ENCODE measurements at regions not wholly inside any gene's neighbourhood (a gene's known extent, or its start where the extent isn't known, plus 50 kb on each side); places are given as distances from the start of the nearest gene placed in this dataset.

DNA sequence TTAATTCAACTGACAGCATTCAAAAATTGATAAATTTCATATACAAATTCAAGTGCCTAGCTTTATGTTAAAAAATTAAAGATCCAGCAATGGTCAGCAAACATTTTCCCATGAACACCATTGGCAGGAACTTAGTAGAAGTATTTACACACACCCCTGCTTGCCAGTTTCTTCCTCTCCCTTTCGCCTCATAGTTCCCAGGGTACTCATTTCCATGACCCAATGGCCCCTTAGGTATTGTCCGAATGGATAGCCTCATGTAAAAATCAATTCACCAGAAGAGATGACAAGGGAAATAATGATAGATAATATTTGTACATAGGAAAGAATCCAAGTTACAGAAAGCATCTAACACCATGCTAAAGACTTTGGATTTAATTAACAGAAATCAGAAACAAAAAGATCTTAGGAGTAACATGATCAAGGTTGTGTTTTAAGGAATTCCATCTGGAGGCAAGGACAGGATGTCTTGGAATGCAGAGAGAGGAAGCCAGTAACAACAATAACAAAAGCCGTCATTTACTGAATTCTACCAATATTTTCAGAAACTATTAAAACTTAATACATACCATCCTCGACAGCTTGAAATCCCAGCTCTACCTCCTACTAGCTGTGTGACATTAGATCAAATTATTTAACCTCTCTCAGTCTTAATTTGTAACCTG lies 423.0 kb downstream of the IRS1 start:
- DNase-seq, result no peak

- DNase-seq, result no peak
These were observed 432.7 kb downstream of the IRS1 start for GRCh38 chr2:226366920-226367319.

DNA sequence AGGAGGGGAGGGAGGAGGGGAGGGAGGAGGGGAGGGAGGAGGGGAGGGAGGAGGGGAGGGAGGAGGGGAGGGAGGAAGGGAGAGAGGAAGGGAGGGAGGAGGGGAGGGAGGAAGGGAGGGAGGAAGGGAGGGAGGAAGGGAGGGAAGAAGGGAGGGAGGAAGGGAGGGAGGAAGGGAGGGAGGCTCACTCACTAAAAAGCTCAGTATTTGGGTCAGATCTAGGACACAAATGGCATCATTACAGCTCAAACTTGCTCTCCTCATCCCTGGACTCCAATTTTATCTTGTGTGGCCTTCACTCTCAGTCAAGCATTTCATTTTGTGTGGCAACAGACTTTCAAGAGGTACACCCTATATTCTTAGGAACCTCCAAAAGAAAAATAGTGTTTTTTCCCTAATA lies 435.4 kb downstream of the IRS1 start:
- no peak for DNase-seq

DNA sequence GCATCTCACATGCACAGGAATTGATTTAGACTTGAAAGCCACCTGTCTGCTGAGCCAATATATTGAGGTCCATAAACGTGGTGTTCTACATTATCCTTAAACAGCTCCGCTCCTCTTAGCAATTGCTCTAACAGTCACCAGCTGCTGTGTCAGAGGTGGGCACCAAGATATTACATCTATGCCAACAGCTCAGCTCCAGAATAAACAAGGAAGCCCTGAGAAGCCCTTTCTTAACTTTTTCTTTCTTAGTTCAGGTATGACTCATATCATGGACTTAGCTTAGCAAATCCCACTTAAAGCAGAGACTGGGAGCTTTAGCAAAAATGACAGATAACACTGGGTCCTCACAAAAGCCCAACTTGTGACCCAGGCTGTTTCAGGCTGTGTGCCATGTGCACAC lies 436.6 kb downstream of the IRS1 start:
- no peak for DNase-seq

GRCh38 chr2:226360658-226361057 lies 439.0 kb downstream of the IRS1 start:
- no peak for DNase-seq

DNA sequence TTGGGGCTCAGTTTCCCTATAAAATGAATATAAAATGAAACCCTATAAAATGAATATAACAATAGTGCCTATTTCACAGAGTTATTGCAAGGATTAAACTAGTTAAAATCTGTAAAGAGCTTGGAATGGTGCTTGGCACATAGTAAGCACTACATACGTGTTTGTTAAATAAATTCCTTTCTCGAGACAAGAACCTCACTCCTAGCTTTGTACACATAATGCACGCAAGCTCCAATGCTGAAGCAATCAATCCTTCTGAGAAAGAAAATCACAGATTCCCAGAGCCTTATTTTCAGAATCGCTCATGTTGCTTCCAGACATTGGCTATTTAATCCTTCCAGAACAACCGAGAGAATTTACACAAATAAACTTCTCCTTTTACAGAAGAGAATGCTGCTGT lies 440.9 kb downstream of the IRS1 start:
- no peak for DNase-seq

DNA sequence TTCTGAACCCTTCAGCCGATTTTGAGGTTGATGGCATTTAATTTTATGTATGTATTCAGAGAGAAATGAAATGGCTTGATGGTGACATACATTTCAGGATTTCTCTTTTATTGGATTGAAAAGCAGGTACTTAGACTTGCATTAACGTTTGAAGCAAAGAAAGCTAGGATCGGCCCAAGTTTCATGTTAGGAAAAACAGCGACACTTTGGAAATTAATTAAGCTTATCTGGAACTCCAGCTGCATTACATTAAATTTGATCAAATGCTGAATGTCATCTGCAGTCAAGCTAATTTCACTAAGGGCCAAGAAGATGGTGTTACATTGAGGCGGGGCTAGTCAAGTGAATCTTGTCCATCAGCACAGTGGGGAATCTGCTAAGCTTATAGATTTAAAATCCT lies 441.8 kb downstream of the IRS1 start:
- DNase-seq, result no peak

- no peak for DNase-seq
These were observed 444.0 kb downstream of the IRS1 start for GRCh38 chr2:226355600-226355999.

GRCh38 chr2:226354434-226354833 lies 445.2 kb downstream of the IRS1 start:
- no peak for DNase-seq

GRCh38 chr2:226352941-226353560 lies 446.6 kb downstream of the IRS1 start:
- no peak for DNase-seq

DNA sequence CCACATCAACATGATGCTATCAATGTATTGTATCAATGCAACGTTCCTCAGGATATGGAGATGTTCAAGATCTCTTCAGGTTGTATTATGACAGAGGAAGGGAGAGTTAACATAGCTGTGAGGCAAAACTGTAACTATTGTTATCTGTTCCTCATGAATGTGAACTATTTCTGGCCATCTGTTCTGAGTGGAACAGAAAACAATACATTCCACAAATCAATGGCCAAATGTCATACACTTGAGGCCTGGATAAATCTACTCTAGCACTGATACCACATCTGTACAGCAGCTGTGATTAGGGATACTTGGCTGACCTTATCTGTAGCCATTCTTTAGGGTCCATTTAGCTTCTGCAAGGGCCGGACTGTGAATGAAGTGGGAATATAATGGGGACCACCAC lies 447.9 kb downstream of the IRS1 start:
- no peak for DNase-seq

- no peak for DNase-seq
These were observed 460.0 kb downstream of the IRS1 start for GRCh38 chr2:226339616-226340015.

- DNase-seq, result no peak
These were observed 460.8 kb downstream of the IRS1 start for GRCh38 chr2:226338825-226339224.

DNA sequence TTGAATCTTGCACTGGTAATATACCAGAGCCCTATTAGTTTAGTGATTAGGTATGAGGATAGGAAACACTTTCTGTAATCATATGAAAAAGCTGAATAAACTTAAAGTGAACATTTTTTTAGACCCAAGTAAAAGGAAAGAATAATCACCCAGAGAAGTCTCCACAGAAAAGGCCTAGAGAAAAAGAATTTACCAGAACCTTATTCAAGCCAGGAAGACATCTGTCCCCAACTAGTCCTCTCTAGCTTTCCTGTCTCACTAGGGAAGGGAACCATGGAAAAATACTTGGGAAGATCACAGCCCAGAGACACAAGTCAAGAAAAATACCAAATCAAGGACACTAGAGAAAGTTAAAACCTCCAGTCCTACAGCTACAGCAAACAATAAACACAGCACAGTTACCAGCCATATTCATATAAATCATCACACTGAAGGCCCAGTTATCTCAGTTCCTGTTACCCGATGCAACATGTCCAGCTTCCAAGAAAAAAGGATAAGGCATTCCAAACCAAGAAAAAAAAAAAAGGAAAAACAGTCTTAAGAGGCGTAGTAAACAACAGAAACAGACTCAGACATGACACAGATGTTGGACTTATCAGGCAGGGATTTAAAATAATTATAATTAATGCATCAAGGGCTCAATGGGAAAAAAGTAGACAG lies 461.5 kb downstream of the IRS1 start:
- DNase-seq, result no peak

- DNase-seq, result no peak
These were observed 463.3 kb downstream of the IRS1 start for GRCh38 chr2:226336283-226336682.

DNA sequence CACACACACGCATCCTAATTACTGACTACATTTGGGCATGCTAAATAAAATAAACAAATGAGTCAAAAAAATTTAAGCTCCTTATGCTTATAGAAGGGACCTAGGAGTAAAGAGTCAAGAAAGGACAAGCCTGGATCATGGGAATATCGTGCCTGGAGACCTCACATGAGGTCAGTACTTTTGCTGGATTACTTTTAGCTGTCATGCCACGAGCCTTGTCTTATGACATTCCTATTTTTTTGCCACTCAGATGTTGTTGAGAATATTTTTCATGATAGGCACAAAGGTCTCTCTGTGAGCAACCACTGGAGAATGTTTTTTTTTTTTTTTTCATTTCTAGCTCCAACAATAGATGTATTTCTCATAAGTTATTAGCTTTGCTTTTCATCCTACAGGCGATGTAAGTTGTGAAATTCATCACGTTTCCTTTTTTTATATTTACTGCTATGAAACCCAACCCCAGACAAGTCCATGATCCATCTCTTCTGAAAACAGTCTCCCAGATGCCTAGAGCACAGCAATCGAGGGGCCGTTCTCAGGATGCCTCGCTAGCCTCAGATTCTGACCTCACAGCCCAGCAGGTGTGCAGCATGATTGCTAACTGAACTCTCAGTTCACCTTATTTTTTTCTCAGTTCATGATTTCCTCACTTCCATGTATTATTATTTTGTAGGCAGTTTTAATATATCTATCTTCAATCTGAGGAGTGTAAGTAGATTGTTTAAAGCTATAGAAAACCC lies 464.5 kb downstream of the IRS1 start:
- DNase-seq, result no peak

DNA sequence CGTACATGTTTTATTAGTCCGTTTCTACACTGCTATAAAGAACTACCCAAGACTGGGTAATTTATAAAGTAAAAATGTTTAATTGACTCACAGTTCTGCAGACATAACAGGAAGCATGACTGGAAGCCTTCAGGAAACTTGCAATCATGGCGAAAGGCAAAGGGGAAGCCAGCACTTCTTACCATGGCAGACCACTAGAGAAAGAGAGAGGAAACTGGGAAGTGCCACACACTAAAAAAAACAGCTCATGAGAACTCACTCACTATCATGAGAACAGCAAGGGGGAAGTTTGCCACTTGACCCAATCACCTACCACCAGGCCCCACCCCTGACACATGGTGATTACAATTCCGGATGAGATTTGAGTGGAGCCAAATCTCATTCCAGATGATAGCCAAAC lies 466.2 kb downstream of the IRS1 start:
- no peak for DNase-seq

GRCh38 chr2:226330206-226330605 lies 469.4 kb downstream of the IRS1 start:
- DNase-seq, result no peak

GRCh38 chr2:226329180-226329579 lies 470.4 kb downstream of the IRS1 start:
- no peak for DNase-seq

GRCh38 chr2:226327830-226328229 lies 471.8 kb downstream of the IRS1 start:
- no peak for DNase-seq

- DNase-seq, result no peak
These were observed 474.1 kb downstream of the IRS1 start for GRCh38 chr2:226325526-226325925.

- DNase-seq, result no peak
These were observed 479.3 kb downstream of the IRS1 start for GRCh38 chr2:226320076-226320948.

DNA sequence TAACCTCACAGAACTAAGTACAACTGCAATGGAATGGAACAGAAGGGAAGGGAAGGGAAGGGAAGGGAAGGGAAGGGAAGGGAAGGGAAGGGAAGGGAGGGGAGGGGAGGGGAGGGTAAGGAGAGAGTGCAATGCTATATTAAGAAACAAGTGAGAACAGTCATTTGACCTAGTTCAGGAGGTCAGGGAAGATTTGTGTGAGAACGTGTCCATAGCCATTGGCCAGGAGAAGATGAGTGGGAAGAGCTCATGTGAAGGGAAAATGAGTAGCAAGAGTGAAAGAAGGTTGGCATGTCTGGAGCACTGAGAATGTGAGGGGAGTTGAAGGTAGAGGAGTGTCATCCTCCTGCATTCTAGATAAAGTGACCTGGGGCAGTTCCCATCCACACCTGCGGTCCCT lies 481.6 kb downstream of the IRS1 start:
- DNase-seq, result no peak

Data from stimulated activated CD4-positive, alpha-beta T cell treated with anti-CD3 and anti-CD28 coated beads, Interleukin-12 subunit alpha, Interleukin-12 subunit beta, amount 100 ng/mL, for 4 hours (primary cell).